PC-9 (cell line): ENCODE measurements at regions not wholly inside any gene's neighbourhood (a gene's known extent, or its start where the extent isn't known, plus 50 kb on each side); places are given as distances from the start of the nearest gene placed in this dataset.
A peak's percentile ranks its signal among the peaks of the same experiment; 100 is the strongest.

Experiments used
- BruUV-seq: library from RNA; stranded (reverse); fragments of 400-500 nt; replicated peaks from 2 replicates; lab custom pipeline; 2021; lab: Mats Ljungman, UMichigan
- CTCF ChIA-PET: fragments of 300-600 bp; sonication (Branson Sonifier 250); formaldehyde crosslinking; loops from one replicate; lab custom pipeline; 2022; ENCODE audit warnings: antibody characterized with exemption; lab: Charles Lee
- POLR2A ChIA-PET: fragments of 300-600 bp; sonication (Branson Sonifier 250); formaldehyde crosslinking; loops from one replicate; lab custom pipeline; 2022; ENCODE audit warnings: antibody characterized with exemption; ENCODE audit not compliant: unreplicated experiment; lab: Charles Lee
- DNase-seq, 2 experiments: peaks; one replicate each; pipeline versions ENCODE4 v3.0.0 to v3.0.0-alpha.2; 2015 to 2022; ENCODE audit warnings: mixed read lengths in 1 of 2
- H2AFZ ChIP-seq: fragments of 200-600 bp; sonication (generic); 2 replicates; pipeline ENCODE4 v1.8.1; 2017; ENCODE audit warnings: antibody characterized with exemption
- H3F3A ChIP-seq: fragments of 200-600 bp; sonication (generic); 2 replicates; pipeline ENCODE4 v1.8.1; 2017; ENCODE audit warnings: antibody characterized with exemption, mild to moderate bottlenecking, low read depth; ENCODE audit not compliant: insufficient read depth
- H3K27ac ChIP-seq: fragments of 200-600 bp; sonication (generic); 2 replicates; pipeline ENCODE4 v1.6.1; 2016; ENCODE audit warnings: mixed run types
- H3K27me3 ChIP-seq: fragments of 200-600 bp; sonication (generic); 2 replicates; pipeline ENCODE4 v1.6.1; 2016; ENCODE audit warnings: low read depth, mixed run types; ENCODE audit not compliant: insufficient read depth
- H3K36me3 ChIP-seq: fragments of 200-600 bp; sonication (generic); 2 replicates; pipeline ENCODE4 v1.6.1; 2016; ENCODE audit warnings: low read depth, mixed run types
- H3K4me1 ChIP-seq: fragments of 200-600 bp; sonication (generic); replicated peaks from 2 replicates; pipeline ENCODE4 v1.6.1; 2016; ENCODE audit warnings: mixed run types; ENCODE audit not compliant: insufficient read depth
- H3K4me2 ChIP-seq: fragments of 200-600 bp; sonication (generic); 2 replicates; pipeline ENCODE4 v1.6.1; 2017; ENCODE audit warnings: mixed run types
- H3K4me3 ChIP-seq: fragments of 200-600 bp; sonication (generic); 2 replicates; pipeline ENCODE4 v1.6.1; 2016; ENCODE audit warnings: mixed run types
- H3K79me2 ChIP-seq: fragments of 200-600 bp; sonication (generic); 2 replicates; pipeline ENCODE4 v1.6.1; 2017; ENCODE audit warnings: low read depth, mixed run types
- H3K9me2 ChIP-seq: fragments of 200-600 bp; sonication (generic); 2 replicates; pipeline ENCODE4 v1.8.1; 2017; ENCODE audit warnings: mild to moderate bottlenecking; ENCODE audit not compliant: insufficient read depth
- H3K9me3 ChIP-seq: fragments of 200-600 bp; sonication (generic); 2 replicates; pipeline ENCODE4 v1.8.1; 2016; ENCODE audit warnings: low read depth; ENCODE audit not compliant: insufficient read depth
- H4K20me1 ChIP-seq: fragments of 200-600 bp; sonication (generic); 2 replicates; pipeline ENCODE4 v1.8.1; 2017; ENCODE audit not compliant: insufficient read depth
- EZH2 ChIP-seq: fragments of 200-600 bp; sonication (generic); IDR thresholded peaks from 2 replicates; pipeline ENCODE4 v1.8.0; 2017; ENCODE audit warnings: antibody characterized with exemption, low read depth
- intact Hi-C: fragments of 100-400 bp; cut with micrococcal nuclease; formaldehyde crosslinking; loops from one replicate; pipeline ENCODE4 v1.10.0; 2022; ENCODE audit not compliant: unreplicated experiment
- TF ChIP-seq, protein P1 (sequence below): fragments of 200-600 bp; sonication (generic); conservative IDR thresholded peaks from 2 replicates; pipeline ENCODE4 v1.6.1; 2017; ENCODE audit warnings: mixed run types, antibody characterized with exemption, mild to moderate bottlenecking, moderate library complexity

DNA sequence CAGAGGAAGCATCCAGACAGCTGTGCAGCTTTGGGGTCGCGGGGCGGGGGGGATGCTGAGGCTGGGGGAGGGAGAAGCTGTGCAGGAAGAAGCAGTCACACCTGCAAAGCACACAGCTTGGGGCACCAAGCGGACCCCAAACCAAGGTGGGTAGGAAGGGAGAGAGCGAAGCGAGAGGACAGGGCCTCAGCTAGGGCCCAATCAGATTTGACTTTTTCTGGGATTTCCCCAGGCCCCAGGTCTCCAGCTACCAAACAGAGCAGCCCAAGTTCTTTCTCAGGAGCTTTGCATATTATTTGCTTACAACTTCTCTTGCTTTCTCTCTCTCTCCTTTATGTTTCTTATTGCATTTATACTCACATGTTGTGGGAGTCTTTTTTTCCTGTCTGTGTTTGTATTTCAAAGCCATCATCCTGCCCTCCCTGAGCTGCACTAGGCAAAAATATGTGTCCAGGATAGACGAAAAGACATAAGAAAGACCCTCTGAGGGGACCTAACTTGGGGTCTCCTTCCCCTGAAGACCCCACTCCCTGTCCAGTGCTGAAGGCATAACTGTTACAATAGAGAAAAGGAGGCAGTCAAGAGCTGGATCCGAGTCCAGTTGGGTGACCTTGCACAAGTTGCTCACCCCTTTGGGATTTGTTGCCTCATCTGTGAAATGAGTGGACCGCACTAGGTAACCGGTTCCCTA is 50.6 kb upstream of the SMNDC1 start:
- Histone ChIP-seq H3K27me3 (no peaks in the 10 kb centered on the region), H3K27ac (peak overlapping the region; percentile 95), H3F3A (peaks cover 39% of the 10 kb centered on the region), H2AFZ (no peak overlapping the region), H3K9me2 (no peaks in the 10 kb centered on the region), H3K4me1 (peaks cover 78% of the 10 kb centered on the region), H3K36me3 (no peaks in the 10 kb centered on the region), H3K4me2 (peak overlapping the region; percentile 63; the same call in 1 of the 2 replicates), H3K9me3 (no peaks in the 10 kb centered on the region), H3K79me2 (no peaks in the 10 kb centered on the region), H3K4me3 (no peak overlapping the region), H4K20me1 (no peaks in the 10 kb centered on the region)
- intact Hi-C loops, result no loop called here
- BruUV-seq, result no TSS peak
- ChIA-PET CTCF (interaction anchor here (0.7 to 1.5 kb wide), 2 partner anchors 19 to 29 kb away, joined by 5 to 25 read pairs; no protein-coding TSS in a partner anchor), POLR2A (no interaction called here)
- TF ChIP-seq, protein P1, sequence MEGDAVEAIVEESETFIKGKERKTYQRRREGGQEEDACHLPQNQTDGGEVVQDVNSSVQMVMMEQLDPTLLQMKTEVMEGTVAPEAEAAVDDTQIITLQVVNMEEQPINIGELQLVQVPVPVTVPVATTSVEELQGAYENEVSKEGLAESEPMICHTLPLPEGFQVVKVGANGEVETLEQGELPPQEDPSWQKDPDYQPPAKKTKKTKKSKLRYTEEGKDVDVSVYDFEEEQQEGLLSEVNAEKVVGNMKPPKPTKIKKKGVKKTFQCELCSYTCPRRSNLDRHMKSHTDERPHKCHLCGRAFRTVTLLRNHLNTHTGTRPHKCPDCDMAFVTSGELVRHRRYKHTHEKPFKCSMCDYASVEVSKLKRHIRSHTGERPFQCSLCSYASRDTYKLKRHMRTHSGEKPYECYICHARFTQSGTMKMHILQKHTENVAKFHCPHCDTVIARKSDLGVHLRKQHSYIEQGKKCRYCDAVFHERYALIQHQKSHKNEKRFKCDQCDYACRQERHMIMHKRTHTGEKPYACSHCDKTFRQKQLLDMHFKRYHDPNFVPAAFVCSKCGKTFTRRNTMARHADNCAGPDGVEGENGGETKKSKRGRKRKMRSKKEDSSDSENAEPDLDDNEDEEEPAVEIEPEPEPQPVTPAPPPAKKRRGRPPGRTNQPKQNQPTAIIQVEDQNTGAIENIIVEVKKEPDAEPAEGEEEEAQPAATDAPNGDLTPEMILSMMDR, result no peak
- TF ChIP-seq EZH2, result no peak
- no peak for DNase-seq

DNA sequence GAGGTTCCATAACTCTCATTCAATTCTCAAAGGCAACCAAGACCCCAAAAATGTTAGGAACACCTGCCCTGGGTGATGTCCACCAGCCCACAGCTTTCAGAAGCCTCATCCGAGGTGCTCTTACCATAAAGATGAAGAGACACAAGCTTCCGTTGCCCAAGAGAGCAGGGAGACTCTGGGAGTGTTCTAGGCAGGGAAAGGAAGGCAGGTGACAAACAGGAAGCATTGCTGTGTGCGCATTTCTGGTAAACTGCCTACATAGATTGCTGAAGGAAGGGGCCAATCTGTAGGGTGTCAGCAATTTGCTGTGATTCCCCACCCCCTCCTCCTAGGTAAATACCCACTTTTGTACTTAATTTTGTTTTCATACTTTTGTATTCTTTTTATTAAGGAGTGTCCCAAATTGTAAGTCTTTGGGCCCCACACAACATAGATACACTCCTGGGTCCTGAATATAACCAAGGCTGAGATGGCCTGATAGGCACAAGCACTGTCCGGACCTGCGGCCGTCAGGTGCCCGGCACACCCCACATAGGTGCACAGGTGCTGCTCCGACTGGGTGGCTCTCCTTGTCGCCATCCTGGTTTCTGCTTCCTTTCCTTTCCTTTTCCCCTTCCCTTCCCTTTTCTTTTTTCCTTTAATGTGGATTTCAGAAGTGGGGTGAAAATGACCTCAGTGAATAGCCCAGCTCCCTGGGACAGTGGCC is 51.4 kb upstream of the SMNDC1 start:
- no peak overlapping the region for H2AFZ ChIP-seq
- TF ChIP-seq, protein P1, result no peak
- H3K79me2 ChIP-seq, result no peaks in the 10 kb centered on the region
- ChIA-PET CTCF (no interaction called here), POLR2A (no interaction called here)
- H3K27me3 ChIP-seq, result no peaks in the 10 kb centered on the region
- BruUV-seq, result no TSS peak
- peak overlapping the region; percentile 95; the same call in 1 of the 2 replicates for H3K27ac ChIP-seq
- peaks cover 45% of the 10 kb centered on the region for H3F3A ChIP-seq
- no peak overlapping the region for H3K4me3 ChIP-seq
- H3K36me3 ChIP-seq, result no peaks in the 10 kb centered on the region
- H3K9me2 ChIP-seq, result no peaks in the 10 kb centered on the region
- no peaks in the 10 kb centered on the region for H3K9me3 ChIP-seq
- DNase-seq, result no peak
- H4K20me1 ChIP-seq, result no peaks in the 10 kb centered on the region
- H3K4me1 ChIP-seq, result peaks cover 84% of the 10 kb centered on the region
- intact Hi-C loops, result loop anchor here (1.0 kb wide), 1 partner anchor 42 kb away; no protein-coding TSS in a partner anchor
- peak overlapping the region; percentile 59 for H3K4me2 ChIP-seq

DNA sequence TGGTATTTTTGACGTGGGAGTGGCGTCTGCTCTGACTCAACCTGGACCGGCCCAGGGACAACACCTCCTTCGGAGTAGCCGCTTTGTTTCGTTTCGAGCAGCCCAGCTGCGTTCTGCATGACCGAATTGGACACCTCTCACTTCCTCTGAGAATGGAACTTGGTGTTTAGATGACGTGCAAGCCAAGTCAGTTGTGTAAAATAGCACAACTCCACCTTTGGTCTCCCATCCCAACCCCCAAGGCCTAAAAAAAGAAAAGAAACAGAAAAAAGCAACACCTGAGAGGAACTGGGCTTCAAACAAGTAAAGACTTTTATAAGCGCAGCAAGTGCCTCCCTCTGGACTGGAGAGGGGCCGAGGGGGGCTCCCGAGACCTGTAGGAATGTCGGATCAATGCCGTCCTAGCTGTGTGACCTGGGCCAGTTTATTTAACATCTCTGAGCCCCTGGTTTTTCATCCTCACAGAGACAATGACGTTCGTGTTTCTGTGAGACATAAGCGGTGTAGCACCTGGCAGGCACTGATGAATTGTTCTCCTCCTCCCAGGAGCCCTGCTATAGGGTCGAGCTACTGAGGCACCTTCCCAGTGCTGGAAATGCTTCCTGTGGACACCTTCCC is 52.0 kb upstream of the SMNDC1 start:
- intact Hi-C loops, result loop anchor here (1.0 kb wide), 1 partner anchor 42 kb away; no protein-coding TSS in a partner anchor
- CTCF ChIA-PET, result no interaction called here
- Histone ChIP-seq H3K4me3 (no peak overlapping the region), H3K9me2 (no peaks in the 10 kb centered on the region), H3K27ac (peak overlapping the region; percentile 95), H3K27me3 (no peaks in the 10 kb centered on the region), H3K4me2 (peak overlapping the region; percentile 59), H3K9me3 (no peaks in the 10 kb centered on the region), H2AFZ (no peak overlapping the region), H3K4me1 (peaks cover 91% of the 10 kb centered on the region), H4K20me1 (no peaks in the 10 kb centered on the region), H3K36me3 (no peaks in the 10 kb centered on the region), H3K79me2 (no peaks in the 10 kb centered on the region), H3F3A (peaks cover 45% of the 10 kb centered on the region)
- no peak for TF ChIP-seq EZH2
- TF ChIP-seq, protein P1, result no peak
- POLR2A ChIA-PET, result no interaction called here
- DNase-seq, result peak; percentile 71 to 84
- no TSS peak for BruUV-seq
